Effector memory CD4-positive, alpha-beta T cell (primary cell): ENCODE measurements at regions not wholly inside any gene's neighbourhood (a gene's known extent, or its start where the extent isn't known, plus 50 kb on each side); places are given as distances from the start of the nearest gene placed in this dataset.

Source experiments
- DNase-seq, 3 donors: peaks; one replicate each; pipeline ENCODE4 v3.0.0-alpha.2; 2020
- H3K27ac ChIP-seq: 2 replicates; pipeline ENCODE4 v1.7.0; 2013; ENCODE audit warnings: mild to moderate bottlenecking, low read length, moderate library complexity; ENCODE audit not compliant: insufficient read depth, poor library complexity, severe bottlenecking
- H3K27me3 ChIP-seq: replicated peaks from 2 replicates; pipeline ENCODE4 v1.7.0; 2013; ENCODE audit warnings: mild to moderate bottlenecking, low read length; ENCODE audit not compliant: insufficient read depth, control insufficient read depth, poor library complexity, severe bottlenecking
- H3K36me3 ChIP-seq: 2 replicates; pipeline ENCODE4 v1.7.0; 2013; ENCODE audit warnings: mild to moderate bottlenecking, low read length, moderate library complexity; ENCODE audit not compliant: control insufficient read depth, insufficient read depth
- H3K4me1 ChIP-seq: 2 replicates; pipeline ENCODE4 v1.7.0; 2013; ENCODE audit warnings: low read length, mild to moderate bottlenecking; ENCODE audit not compliant: control insufficient read depth, insufficient read depth, poor library complexity, severe bottlenecking
- H3K4me3 ChIP-seq: 2 replicates; pipeline ENCODE4 v1.7.0; 2013; ENCODE audit warnings: low read length, low read depth, mild to moderate bottlenecking; ENCODE audit not compliant: insufficient read depth, poor library complexity, severe bottlenecking
- H3K9me3 ChIP-seq: 2 replicates; pipeline ENCODE4 v1.7.0; 2013; ENCODE audit warnings: mild to moderate bottlenecking, low read length, moderate library complexity; ENCODE audit not compliant: control insufficient read depth

DNA sequence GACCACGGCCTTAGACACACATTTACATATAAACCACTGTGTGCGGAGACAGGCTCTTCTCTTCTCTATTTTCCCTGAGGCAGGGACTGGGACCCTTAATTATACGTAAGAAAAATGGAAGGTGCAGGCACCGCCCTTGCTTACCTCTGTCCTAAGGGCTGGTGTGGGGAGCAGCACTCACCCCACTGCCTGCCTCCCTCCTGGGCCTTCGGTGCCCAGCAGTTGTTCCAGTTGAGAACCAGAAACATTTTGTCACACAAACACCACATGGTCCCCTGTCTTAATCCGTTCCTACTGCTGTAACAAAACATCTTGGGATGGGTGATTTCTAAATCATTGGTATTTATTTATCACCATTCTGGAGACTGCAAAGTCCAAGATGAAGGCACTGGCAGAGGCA, 192.7 kb upstream of the DIO3 start:
- Histone ChIP-seq H3K27ac (no peak overlapping the region), H3K4me3 (no peak overlapping the region), H3K4me1 (no peaks in the 10 kb centered on the region), H3K27me3 (no peaks in the 10 kb centered on the region), H3K9me3 (no peaks in the 10 kb centered on the region), H3K36me3 (no peaks in the 10 kb centered on the region)
- no peak for DNase-seq

DNA sequence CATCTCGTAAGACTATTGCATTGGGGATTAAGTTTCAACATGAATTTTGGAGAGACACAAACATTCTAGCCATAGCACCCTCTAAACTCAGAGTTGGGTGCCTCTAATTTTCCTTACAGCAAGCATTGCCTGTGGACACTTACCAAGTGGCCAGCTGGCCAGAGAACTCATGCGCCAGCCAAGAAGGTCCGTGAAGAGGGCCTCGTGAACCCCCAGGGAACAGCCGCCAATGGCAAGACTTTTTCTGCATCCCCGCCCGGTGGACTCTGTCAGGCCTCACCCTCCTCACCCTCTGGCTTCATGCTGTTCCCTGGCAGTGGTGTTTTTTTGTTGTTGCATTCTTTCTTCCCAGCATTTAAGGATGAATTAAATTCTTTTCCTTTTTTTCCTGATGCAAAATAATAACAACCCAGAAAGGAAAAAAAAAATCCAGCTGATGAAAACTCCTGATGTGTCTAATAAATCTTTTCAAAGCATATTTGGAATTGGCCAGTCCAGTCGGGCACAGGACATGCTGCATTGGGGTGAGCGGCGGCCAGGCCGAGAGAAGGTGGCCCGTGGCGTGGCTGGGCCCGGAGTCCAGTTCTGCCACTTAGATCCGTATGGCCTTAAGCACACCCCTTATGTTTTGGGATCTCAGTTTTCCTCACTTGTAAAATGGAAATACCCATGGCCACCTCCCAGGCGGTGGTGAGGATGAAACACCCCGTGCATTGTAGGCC, 191.9 kb upstream of the DIO3 start:
- Histone ChIP-seq H3K4me3 (no peak overlapping the region), H3K4me1 (no peaks in the 10 kb centered on the region), H3K27ac (no peak overlapping the region), H3K36me3 (no peaks in the 10 kb centered on the region), H3K9me3 (no peaks in the 10 kb centered on the region), H3K27me3 (no peaks in the 10 kb centered on the region)
- no peak for DNase-seq

DNA sequence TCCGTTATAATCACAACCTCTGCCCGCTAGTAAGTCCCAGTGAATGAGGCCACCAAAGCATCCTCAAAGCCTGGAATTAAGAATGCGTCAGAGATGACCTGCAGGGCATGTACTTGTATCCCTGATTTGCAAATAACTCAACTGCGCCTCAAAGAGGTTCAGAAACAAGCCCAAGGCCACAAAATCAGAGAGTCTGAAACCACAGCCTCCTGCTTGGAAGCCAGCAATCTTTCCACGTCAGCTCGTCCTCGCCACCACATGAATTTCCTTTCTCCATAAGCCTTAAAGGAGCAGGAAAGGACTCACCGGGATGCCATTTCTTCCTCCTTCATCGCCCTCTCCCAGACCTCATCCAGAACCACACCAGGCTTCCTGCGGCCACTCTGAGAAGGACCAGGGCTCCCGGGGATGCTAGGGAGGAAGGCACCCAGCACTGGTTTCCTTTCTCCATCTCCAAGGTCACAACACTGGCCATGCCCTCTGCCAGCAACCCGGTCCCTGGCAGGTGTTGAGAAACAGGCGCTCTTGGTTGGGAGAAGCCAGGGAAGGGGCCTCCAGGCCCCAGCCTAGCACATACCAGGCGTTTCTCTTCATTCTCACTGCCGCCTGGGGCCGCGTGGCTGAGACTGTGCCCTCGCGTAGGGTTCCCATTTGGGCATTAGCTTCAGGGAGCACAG, 191.2 kb upstream of the DIO3 start:
- Histone ChIP-seq H3K27ac (no peak overlapping the region), H3K9me3 (no peaks in the 10 kb centered on the region), H3K4me1 (no peaks in the 10 kb centered on the region), H3K27me3 (no peaks in the 10 kb centered on the region), H3K36me3 (no peaks in the 10 kb centered on the region), H3K4me3 (no peak overlapping the region)
- DNase-seq: no peak

DNA sequence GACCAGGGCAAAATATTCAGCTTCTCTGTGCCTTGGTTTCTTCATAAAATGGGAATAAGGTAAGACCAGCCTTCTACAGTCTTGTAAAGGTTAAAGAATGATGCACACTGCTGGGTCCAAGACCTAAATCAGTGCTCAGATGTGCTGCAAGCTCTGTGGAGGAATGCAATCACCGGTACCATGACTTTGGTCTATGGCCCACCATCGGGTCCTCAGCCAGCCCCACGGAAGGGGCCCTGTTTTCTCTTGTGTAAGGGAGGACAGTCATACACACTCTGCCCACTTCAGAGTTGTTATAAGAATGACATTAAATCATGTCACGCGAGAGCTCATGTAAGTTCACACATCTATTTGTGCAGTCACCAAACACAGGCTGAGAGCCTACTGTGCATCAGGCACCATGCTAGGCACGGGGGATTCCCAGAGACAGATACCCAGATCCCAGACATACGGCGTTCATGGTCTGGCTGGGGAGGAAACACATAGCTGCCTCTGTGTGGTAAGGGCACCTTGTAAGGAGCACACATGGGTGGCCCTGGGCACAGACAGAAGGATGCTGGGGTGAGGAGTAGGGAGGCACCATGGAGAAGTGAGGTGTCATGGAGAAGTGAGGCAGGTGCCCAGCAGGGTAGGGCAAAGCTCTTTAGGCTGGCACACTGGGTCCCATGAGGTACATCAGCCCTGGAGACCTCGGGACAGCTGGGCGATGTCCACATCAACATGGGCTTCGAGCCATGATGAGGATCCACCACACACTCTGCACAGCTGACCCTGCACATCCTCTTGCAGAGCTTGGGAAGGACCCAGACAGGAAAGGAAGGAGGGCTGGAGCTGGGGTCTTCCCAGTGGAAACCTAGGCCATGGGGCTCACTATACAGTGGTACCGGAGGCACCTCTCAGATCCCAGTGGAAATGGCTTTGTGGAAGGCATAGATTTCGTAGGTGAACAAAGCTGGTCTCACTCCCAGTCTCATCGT, 190.4 kb upstream of the DIO3 start:
- DNase-seq: no peak
- no peaks in the 10 kb centered on the region for H3K27me3 ChIP-seq
- H3K36me3 ChIP-seq: no peaks in the 10 kb centered on the region
- H3K4me1 ChIP-seq: no peaks in the 10 kb centered on the region
- no peaks in the 10 kb centered on the region for H3K9me3 ChIP-seq
- no peak overlapping the region for H3K4me3 ChIP-seq
- H3K27ac ChIP-seq: no peak overlapping the region

DNA sequence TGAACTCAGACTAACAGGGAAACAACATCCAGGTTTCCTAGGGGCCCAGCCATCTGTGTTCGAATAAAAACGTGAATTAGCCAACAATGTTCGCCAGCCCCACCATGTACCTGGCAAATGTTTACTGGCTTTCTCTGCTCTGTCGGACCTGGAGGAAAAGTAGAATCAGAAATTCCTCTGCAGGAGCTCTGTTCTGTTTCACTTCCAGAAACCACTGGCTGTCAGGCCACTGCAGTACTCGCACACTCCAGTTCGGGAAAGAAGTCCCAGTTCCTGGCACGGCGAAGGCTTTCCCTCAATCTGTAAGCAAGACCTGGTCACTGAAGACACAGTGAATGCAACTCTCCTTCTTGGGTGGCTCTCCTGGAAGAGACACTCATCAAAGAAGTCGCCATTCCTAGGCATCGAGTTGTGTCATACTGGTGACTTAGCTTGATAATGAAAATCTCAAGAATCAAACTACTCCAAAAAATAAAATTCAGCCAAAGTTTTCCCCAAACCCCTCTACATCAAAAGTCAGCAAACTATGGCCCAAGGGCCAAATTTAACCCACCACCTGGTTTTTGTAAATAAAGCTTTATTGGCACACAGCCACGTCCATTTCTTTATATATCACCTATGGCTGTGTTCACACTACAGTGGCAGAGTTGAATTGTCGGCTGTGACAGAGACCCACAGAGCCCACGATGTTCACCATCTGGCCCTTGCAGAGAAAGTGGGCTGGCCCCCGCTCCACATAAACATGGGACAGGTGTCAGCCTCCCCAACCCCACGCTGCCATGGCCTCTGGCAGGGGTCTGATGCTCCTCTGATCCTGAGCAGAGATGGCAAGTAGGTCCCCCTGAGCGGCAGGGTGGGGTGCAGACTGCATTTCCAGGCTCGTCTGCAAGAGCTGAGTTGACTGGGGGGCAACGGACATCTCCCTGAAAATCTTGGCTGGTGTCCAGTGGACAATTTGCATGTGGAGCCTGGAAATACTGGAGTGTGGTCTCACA, 189.2 kb upstream of the DIO3 start:
- Histone ChIP-seq H3K4me3 (no peak overlapping the region), H3K36me3 (no peaks in the 10 kb centered on the region), H3K4me1 (no peaks in the 10 kb centered on the region), H3K9me3 (no peaks in the 10 kb centered on the region), H3K27ac (no peak overlapping the region), H3K27me3 (no peaks in the 10 kb centered on the region)
- DNase-seq: no peak

DNA sequence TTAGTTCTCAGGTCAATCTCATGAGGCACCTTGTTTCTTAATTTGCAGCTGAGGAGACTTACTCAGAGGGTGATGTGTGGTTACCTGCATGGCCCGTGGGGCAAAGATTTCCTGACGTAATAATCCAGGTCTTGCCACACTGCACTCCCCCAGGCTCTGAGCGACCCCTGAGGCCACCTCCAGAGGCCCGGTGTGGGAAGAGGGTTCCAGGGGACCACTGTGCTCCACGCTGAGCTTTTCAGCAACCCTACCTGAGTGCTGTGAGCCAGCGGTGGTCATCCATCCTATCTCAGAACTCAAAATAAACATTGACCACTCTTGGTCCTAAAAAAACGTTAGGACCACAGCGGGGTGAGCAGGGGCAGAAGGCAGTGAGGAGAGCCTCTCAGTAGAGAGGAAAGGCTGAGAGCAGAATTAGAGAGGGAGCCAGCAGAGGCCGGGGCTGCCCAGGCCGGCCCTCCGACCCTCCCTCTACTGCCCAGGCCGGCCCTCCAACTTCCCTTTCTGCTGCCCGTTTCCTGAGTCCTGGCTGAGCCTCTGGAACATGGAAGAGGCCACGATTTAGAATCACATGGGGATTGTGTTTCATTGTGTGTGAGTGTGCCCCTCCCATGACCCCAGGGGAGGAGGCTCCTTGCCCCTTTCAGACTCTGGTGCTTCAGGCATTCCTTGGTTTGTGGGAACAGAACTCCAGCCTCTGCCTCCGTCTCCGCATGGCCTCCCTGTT, 188.2 kb upstream of the DIO3 start:
- H3K36me3 ChIP-seq: no peaks in the 10 kb centered on the region
- no peaks in the 10 kb centered on the region for H3K4me1 ChIP-seq
- no peaks in the 10 kb centered on the region for H3K9me3 ChIP-seq

DNA sequence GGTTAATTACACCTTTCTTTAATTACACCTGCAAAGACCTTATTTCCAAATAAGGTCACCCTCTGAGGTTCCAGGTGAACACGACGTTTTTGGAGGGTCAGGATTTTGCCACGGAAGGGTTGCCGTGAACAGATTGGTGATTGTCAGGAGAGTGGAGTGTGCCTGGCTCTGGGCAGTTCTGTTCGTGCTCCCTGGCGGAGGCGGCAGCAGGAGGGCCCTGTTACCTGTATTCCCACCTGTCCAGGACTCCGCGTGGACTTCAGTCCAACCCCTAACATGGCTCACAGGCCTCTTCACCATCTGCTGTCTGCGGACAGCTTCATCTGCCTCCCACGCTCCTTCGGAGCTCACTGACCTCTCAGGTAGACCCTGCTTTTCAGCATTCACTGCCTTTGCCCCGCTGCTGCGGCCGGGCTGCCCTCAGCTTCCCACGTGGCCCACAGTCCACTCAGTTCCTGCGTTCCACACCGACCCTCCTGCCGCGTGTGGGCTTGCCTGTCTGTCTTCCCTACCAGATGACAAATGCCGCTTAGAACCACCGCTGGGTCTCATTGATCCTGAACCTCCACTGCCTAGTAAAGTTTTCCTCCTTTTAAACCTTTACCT, 187.5 kb upstream of the DIO3 start:
- H3K9me3 ChIP-seq: no peaks in the 10 kb centered on the region
- no peaks in the 10 kb centered on the region for H3K36me3 ChIP-seq
- no peak for DNase-seq
- H3K27ac ChIP-seq: no peak overlapping the region
- no peaks in the 10 kb centered on the region for H3K4me1 ChIP-seq
- no peaks in the 10 kb centered on the region for H3K27me3 ChIP-seq
- H3K4me3 ChIP-seq: no peak overlapping the region

More for the DNA sequence above, 188.2 kb upstream of the DIO3 start:
- Histone ChIP-seq H3K27me3 (no peaks in the 10 kb centered on the region), H3K4me3 (no peak overlapping the region), H3K27ac (no peak overlapping the region)
- no peak for DNase-seq

DNA sequence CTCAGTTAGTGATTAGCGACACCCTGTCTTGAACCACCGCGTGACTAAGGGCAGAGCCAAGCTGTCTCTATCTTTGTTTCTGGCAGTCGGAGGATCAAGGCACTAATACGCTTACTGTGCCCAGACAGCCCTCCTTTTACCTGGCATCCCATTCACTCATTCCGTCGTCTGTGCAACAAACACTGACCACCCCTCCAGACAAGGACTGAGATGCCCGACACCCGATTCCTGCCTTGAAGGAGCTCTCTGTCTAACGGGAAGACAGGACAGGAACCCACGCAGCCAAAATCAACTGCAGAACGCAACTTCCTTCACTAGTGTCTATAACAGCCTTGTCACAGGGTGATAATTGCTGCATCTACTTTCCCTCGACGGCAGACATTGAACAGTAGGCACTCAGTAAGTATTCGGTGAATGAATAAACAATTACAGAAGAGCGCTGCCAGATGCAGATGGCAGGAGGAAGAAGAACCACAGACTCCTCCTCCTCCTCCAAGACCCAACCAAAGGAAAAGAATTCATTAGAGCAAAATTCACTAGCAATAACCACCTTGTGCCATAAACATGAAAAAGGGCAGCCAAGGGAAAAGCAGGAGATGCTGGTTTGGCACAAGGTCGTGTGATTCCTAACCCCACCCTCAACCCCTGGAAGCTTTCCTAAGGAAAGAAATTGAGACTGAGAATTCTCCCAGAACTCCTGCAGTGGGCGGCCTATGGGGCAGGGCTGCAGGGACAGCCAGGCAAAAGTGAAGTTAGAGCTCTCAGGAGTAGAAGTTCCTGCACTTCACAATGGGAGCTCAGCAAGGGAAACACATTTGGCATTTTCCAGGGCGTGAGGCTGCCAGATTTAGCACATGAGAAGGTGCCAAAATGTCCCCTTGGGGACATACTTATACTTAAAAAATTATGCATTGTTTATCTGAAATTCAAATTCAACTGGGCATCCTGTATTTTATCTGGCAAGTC, 186.6 kb upstream of the DIO3 start:
- no peak for DNase-seq
- no peaks in the 10 kb centered on the region for H3K27me3 ChIP-seq
- H3K9me3 ChIP-seq: no peaks in the 10 kb centered on the region
- H3K4me1 ChIP-seq: no peaks in the 10 kb centered on the region
- H3K36me3 ChIP-seq: no peaks in the 10 kb centered on the region
- H3K4me3 ChIP-seq: no peak overlapping the region
- no peak overlapping the region for H3K27ac ChIP-seq
